ENCODE measurements at regions not wholly inside any gene's neighbourhood (a gene's known extent, or its start where the extent isn't known, plus 50 kb on each side); places are given as distances from the start of the nearest gene placed in this dataset.

- TF ChIP-seq ETS1 (IDR thresholded peaks at IDR 0.05) (no peak), ZNF114 (CRISPR knock-in tag; IDR thresholded peaks at IDR 0.05) (no peak), CREB1 (CRISPR knock-in tag; IDR thresholded peaks at IDR 0.05; ENCODE audit: low read depth) (no peak), EZH2 (IDR thresholded peaks at IDR 0.05; ENCODE audit: low read depth, unreplicated experiment) (no peak), ZNF331 (CRISPR knock-in tag; IDR thresholded peaks at IDR 0.05; ENCODE audit: low read depth) (no peak), EZH2phosphoT487 (IDR thresholded peaks at IDR 0.05; ENCODE audit: unreplicated experiment) (no peak), STAT1 (IDR thresholded peaks at IDR 0.05; ENCODE audit: unreplicated experiment) (no peak)
- TF ChIP-seq, protein P1, sequence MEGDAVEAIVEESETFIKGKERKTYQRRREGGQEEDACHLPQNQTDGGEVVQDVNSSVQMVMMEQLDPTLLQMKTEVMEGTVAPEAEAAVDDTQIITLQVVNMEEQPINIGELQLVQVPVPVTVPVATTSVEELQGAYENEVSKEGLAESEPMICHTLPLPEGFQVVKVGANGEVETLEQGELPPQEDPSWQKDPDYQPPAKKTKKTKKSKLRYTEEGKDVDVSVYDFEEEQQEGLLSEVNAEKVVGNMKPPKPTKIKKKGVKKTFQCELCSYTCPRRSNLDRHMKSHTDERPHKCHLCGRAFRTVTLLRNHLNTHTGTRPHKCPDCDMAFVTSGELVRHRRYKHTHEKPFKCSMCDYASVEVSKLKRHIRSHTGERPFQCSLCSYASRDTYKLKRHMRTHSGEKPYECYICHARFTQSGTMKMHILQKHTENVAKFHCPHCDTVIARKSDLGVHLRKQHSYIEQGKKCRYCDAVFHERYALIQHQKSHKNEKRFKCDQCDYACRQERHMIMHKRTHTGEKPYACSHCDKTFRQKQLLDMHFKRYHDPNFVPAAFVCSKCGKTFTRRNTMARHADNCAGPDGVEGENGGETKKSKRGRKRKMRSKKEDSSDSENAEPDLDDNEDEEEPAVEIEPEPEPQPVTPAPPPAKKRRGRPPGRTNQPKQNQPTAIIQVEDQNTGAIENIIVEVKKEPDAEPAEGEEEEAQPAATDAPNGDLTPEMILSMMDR (conservative IDR thresholded peaks at IDR 0.05; ENCODE audit: low read depth in 2 of 2): no peak
These were observed 87.6 kb downstream of the P2RY1 start (continued) for GRCh38 chr3:152922554-152922953.

DNA sequence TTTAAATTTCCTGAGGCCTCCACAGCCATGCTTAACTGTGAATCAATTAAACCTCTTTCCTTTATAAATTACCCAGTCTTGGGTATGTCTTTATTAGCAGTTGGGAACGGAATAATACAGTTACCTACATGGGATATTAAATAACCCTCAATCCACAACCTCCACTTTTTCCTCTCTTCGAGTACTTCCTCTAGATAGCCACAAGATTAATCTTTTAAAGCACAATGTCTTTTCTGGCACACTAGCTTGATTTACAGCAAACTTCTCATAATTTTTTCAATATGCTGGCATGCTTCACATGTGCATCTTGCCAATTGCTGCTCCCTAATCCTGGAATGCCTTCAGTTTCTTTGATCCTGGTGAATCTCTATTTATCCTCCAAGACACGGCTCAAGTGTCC, 92.2 kb downstream of the P2RY1 start:
- ATAC-seq (no peak), DNase-seq (ENCODE audit: low spot score) (no peak)
- Histone ChIP-seq H3K4me3 (no peak overlapping the region), H3K27ac (ENCODE audit: low read depth) (no peak overlapping the region), H3K9me2 (ENCODE audit: insufficient read depth) (peaks cover 4% of the 10 kb centered on the region; the same call in 1 of the 2 replicates), H3K4me1 (ENCODE audit: insufficient read depth) (peaks cover 7% of the 10 kb centered on the region; the same call in 1 of the 2 replicates), H3K36me3 (ENCODE audit: insufficient read depth) (no peaks in the 10 kb centered on the region), H4K20me1 (replicated peaks; ENCODE audit: insufficient read depth) (no peaks in the 10 kb centered on the region), H3F3A (replicated peaks; ENCODE audit: low read depth) (no peaks in the 10 kb centered on the region), H3K4me2 (no peak overlapping the region), H2AFZ (no peak overlapping the region), H3K27me3 (ENCODE audit: insufficient read depth) (no peaks in the 10 kb centered on the region), H3K79me2 (replicated peaks; ENCODE audit: insufficient read depth) (no peaks in the 10 kb centered on the region)
- Mint-ChIP-seq H3K27me3 (ENCODE audit: insufficient read depth, low read depth, poor library complexity) (no peaks in the 10 kb centered on the region), H3K27ac (0 out of 2 replicates have a peak overlapping the region, but pooled peaks have one; percentile 40), H3K4me3 (no peak overlapping the region), H3K36me3 (ENCODE audit: low read depth) (no peaks in the 10 kb centered on the region), H3K9me3 (no peaks in the 10 kb centered on the region), H3K4me1 (peaks cover 14% of the 10 kb centered on the region)
- TF ChIP-seq ZNF114 (CRISPR knock-in tag; IDR thresholded peaks at IDR 0.05) (no peak), CREB1 (CRISPR knock-in tag; IDR thresholded peaks at IDR 0.05; ENCODE audit: low read depth) (no peak)
- TF ChIP-seq, protein P1 (conservative IDR thresholded peaks at IDR 0.05; ENCODE audit: low read depth in 2 of 2): no peak

DNA sequence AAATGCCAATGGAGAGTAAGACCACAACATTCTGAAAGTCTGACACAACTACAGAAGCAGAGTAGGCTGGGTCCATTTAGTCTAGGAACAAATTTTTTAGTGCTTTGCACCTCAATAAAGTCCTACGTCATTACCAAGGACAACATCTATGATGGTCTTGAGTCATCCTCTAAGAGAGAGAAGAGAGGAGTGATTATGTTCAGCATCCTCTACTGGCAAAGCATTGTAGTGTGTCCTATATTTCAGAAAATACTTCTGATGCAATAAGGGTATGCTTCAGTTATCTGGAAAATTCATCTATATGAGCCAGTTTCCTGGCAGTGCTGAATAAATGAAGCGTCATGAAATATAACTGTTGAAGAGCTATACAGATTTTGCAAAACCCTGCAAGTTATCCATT, 95.6 kb downstream of the P2RY1 start:
- H3K79me2 ChIP-seq (replicated peaks; ENCODE audit: insufficient read depth): no peaks in the 10 kb centered on the region
- H3K27ac ChIP-seq (ENCODE audit: low read depth): no peak overlapping the region
- H3K27me3 ChIP-seq (ENCODE audit: insufficient read depth): no peaks in the 10 kb centered on the region
- H3K4me2 ChIP-seq: no peak overlapping the region
- H3K27ac Mint-ChIP-seq: no peak overlapping the region
- H3K9me2 ChIP-seq (ENCODE audit: insufficient read depth): no peaks in the 10 kb centered on the region; the same call in 1 of the 2 replicates
- H3F3A ChIP-seq (replicated peaks; ENCODE audit: low read depth): no peaks in the 10 kb centered on the region
- no peaks in the 10 kb centered on the region for H3K9me3 Mint-ChIP-seq
- no peaks in the 10 kb centered on the region for H3K36me3 ChIP-seq (ENCODE audit: insufficient read depth)
- no peak for DNase-seq (ENCODE audit: low spot score)
- no peaks in the 10 kb centered on the region for H3K36me3 Mint-ChIP-seq (ENCODE audit: low read depth)
- no peak for ATAC-seq
- no peaks in the 10 kb centered on the region for H4K20me1 ChIP-seq (replicated peaks; ENCODE audit: insufficient read depth)
- H2AFZ ChIP-seq: no peak overlapping the region
- no peaks in the 10 kb centered on the region for H3K27me3 Mint-ChIP-seq (ENCODE audit: insufficient read depth, low read depth, poor library complexity)
- no peak overlapping the region for H3K4me3 ChIP-seq
- peaks cover 7% of the 10 kb centered on the region; the same call in 1 of the 2 replicates for H3K4me1 ChIP-seq (ENCODE audit: insufficient read depth)
- H3K4me3 Mint-ChIP-seq: no peak overlapping the region
- peaks cover 16% of the 10 kb centered on the region for H3K4me1 Mint-ChIP-seq
- TF ChIP-seq POLR2AphosphoS5 (IDR thresholded peaks at IDR 0.05; ENCODE audit: low read depth) (no peak), JUNB (IDR thresholded peaks at IDR 0.05; ENCODE audit: unreplicated experiment) (no peak), REST (IDR thresholded peaks at IDR 0.05; ENCODE audit: unreplicated experiment) (no peak), ZNF331 (CRISPR knock-in tag; IDR thresholded peaks at IDR 0.05; ENCODE audit: low read depth) (no peak), CREB1 (CRISPR knock-in tag; IDR thresholded peaks at IDR 0.05; ENCODE audit: low read depth) (no peak)
- TF ChIP-seq, protein P1 (conservative IDR thresholded peaks at IDR 0.05; ENCODE audit: low read depth in 2 of 2): no peak

Measured in GM23338 (cell line).